Smooth muscle cell (in vitro differentiated cells): ENCODE measurements at regions not wholly inside any gene's neighbourhood (a gene's known extent, or its start where the extent isn't known, plus 50 kb on each side); places are given as distances from the start of the nearest gene placed in this dataset.

Source experiments
- DNase-seq: peaks from one replicate; lab custom pipeline; 2025; ENCODE audit not compliant: unreplicated experiment; lab: John Stamatoyannopoulos, UW
- H2AFZ ChIP-seq: fragments of 200-600 bp; sonication (generic); 2 replicates; pipeline ENCODE4 v1.6.0; 2016; ENCODE audit warnings: antibody characterized with exemption, low read depth, mild to moderate bottlenecking
- H3F3A ChIP-seq: fragments of 200-600 bp; sonication (generic); 2 replicates; pipeline ENCODE4 v1.6.0; 2017; ENCODE audit warnings: antibody characterized with exemption, low read depth
- H3K27ac ChIP-seq: fragments of 200-600 bp; sonication (generic); 2 replicates; pipeline ENCODE4 v1.5.1; 2016; ENCODE audit warnings: low read depth, mild to moderate bottlenecking
- H3K27me3 ChIP-seq: fragments of 200-600 bp; sonication (generic); 2 replicates; pipeline ENCODE4 v1.6.1; 2016; ENCODE audit warnings: low read depth, mild to moderate bottlenecking
- H3K36me3 ChIP-seq: fragments of 200-600 bp; sonication (generic); 2 replicates; pipeline ENCODE4 v1.5.1; 2016; ENCODE audit warnings: low read depth
- H3K4me1 ChIP-seq: fragments of 200-600 bp; sonication (generic); 2 replicates; pipeline ENCODE4 v1.5.1; 2016; ENCODE audit warnings: low read depth
- H3K4me2 ChIP-seq: fragments of 200-600 bp; sonication (generic); 2 replicates; pipeline ENCODE4 v1.6.0; 2016; ENCODE audit warnings: mild to moderate bottlenecking
- H3K4me3 ChIP-seq: fragments of 200-600 bp; sonication (generic); 2 replicates; pipeline ENCODE4 v1.5.1; 2016; ENCODE audit warnings: mild to moderate bottlenecking
- H3K79me2 ChIP-seq: fragments of 200-600 bp; sonication (generic); 2 replicates; pipeline ENCODE4 v1.6.0; 2016; ENCODE audit warnings: low read depth, mild to moderate bottlenecking
- H3K9ac ChIP-seq: fragments of 200-600 bp; sonication (generic); 2 replicates; pipeline ENCODE4 v1.6.0; 2016; ENCODE audit warnings: low read depth
- H3K9me3 ChIP-seq: fragments of 200-600 bp; sonication (generic); replicated peaks from 2 replicates; pipeline ENCODE4 v1.5.1; 2016; ENCODE audit warnings: low read depth
- H4K20me1 ChIP-seq: fragments of 200-600 bp; sonication (generic); 2 replicates; pipeline ENCODE4 v1.6.0; 2016; ENCODE audit warnings: low read depth
- WGBS: methylation state at CpG from one replicate; pipeline ENCODE4 v1.1.7; 2016; ENCODE audit warnings: low lambda C conversion rate; 5-methylcytosine and 5-hydroxymethylcytosine counted together
- TF ChIP-seq, protein P1 (sequence below): fragments of 200-600 bp; sonication (generic); IDR thresholded peaks from 2 replicates; pipeline ENCODE4 v1.5.1; 2017; ENCODE audit warnings: borderline replicate concordance, mild to moderate bottlenecking, antibody characterized with exemption; ENCODE audit not compliant: insufficient read depth, poor library complexity, severe bottlenecking

DNA sequence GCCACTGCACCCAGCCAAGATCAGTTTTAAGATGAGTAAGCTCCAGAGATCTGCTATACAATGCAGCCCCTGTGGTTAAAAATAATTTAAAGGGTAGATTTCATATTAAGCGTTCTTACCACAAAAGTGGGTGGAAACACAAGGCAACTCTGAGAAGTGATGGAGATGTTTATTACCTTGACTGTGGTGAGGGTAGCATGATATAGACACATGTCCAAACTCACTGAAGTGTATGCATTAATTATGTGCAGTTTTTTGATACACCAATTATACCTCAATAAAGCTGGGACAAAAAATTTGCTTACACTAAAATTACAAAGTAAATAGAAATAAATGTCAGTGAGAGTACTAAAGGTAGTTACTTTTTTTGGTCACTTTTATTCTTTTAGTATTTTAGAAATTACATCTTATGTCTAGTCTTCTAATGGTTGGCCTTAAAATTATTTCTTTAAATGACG is 696.5 kb downstream of the UQCRFS1 start:
- DNase-seq, result no peak
- no peak overlapping the region for H3K4me3 ChIP-seq
- H3K27me3 ChIP-seq, result no peaks in the 10 kb centered on the region
- H3K27ac ChIP-seq, result no peak overlapping the region
- H3K79me2 ChIP-seq, result no peaks in the 10 kb centered on the region
- H2AFZ ChIP-seq, result no peak overlapping the region
- H3K4me2 ChIP-seq, result no peak overlapping the region
- H3K9me3 ChIP-seq, result no peaks in the 10 kb centered on the region
- 94% methylated on average over 2 of the region's 2 CpGs for WGBS
- H3K36me3 ChIP-seq, result no peaks in the 10 kb centered on the region
- TF ChIP-seq, protein P1, sequence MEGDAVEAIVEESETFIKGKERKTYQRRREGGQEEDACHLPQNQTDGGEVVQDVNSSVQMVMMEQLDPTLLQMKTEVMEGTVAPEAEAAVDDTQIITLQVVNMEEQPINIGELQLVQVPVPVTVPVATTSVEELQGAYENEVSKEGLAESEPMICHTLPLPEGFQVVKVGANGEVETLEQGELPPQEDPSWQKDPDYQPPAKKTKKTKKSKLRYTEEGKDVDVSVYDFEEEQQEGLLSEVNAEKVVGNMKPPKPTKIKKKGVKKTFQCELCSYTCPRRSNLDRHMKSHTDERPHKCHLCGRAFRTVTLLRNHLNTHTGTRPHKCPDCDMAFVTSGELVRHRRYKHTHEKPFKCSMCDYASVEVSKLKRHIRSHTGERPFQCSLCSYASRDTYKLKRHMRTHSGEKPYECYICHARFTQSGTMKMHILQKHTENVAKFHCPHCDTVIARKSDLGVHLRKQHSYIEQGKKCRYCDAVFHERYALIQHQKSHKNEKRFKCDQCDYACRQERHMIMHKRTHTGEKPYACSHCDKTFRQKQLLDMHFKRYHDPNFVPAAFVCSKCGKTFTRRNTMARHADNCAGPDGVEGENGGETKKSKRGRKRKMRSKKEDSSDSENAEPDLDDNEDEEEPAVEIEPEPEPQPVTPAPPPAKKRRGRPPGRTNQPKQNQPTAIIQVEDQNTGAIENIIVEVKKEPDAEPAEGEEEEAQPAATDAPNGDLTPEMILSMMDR, result no peak
- H3F3A ChIP-seq, result no peaks in the 10 kb centered on the region
- no peak overlapping the region for H3K9ac ChIP-seq
- H4K20me1 ChIP-seq, result no peaks in the 10 kb centered on the region
- no peaks in the 10 kb centered on the region for H3K4me1 ChIP-seq

DNA sequence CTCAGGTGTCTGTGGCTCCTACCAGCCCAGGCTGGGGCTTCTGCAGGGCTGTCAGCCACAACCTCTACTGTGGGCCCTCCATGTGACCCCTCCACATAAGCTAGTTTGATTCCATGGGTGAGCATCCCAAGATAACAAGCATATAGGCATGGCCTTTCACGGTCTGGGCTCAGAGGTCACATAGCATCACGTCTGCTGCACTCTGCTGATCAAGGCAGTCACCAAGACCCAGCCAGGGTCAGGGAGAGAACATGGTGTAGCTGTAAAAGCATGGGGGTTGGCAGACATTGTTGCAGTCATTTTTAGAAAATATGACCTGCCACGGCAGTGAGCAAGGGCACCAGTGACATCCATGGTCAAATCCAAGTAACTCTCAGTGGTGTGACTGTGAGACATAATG is 698.8 kb downstream of the UQCRFS1 start:
- no peaks in the 10 kb centered on the region for H3F3A ChIP-seq
- H3K4me1 ChIP-seq, result no peaks in the 10 kb centered on the region
- 73% methylated on average over 3 of the region's 3 CpGs for WGBS
- no peaks in the 10 kb centered on the region for H3K36me3 ChIP-seq
- no peaks in the 10 kb centered on the region for H3K9me3 ChIP-seq
- H3K27me3 ChIP-seq, result no peaks in the 10 kb centered on the region
- DNase-seq, result no peak
- H4K20me1 ChIP-seq, result no peaks in the 10 kb centered on the region
- no peaks in the 10 kb centered on the region for H3K79me2 ChIP-seq
- H2AFZ ChIP-seq, result no peak overlapping the region
- H3K4me3 ChIP-seq, result no peak overlapping the region
- H3K4me2 ChIP-seq, result no peak overlapping the region
- TF ChIP-seq, protein P1, result no peak
- H3K9ac ChIP-seq, result no peak overlapping the region
- H3K27ac ChIP-seq, result no peak overlapping the region

DNA sequence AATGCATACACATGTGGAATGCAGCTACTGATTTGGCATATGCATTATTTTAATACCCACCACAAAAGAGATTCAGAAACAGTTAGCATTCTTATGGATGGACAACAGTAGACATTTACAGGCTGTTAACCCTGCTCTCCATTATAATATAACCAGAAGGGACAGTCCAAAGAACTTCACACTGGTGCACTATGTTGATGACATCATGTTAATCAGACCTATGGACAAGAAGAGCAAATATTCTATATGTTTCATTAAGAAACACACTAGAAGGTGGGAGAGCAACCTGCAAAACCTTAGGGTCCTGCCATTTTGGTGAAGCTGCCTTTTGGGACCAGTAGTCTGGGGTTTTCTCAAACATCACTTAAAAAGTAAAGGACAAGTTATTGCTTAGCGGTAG is 701.3 kb downstream of the UQCRFS1 start:
- no peak overlapping the region for H3K4me3 ChIP-seq
- H3K4me2 ChIP-seq, result no peak overlapping the region
- H3K4me1 ChIP-seq, result no peaks in the 10 kb centered on the region
- no peaks in the 10 kb centered on the region for H3F3A ChIP-seq
- H3K79me2 ChIP-seq, result no peaks in the 10 kb centered on the region
- no peak for DNase-seq
- H4K20me1 ChIP-seq, result no peaks in the 10 kb centered on the region
- TF ChIP-seq, protein P1, result no peak
- H3K9ac ChIP-seq, result no peak overlapping the region
- no peaks in the 10 kb centered on the region for H3K36me3 ChIP-seq
- no peak overlapping the region for H2AFZ ChIP-seq
- no peaks in the 10 kb centered on the region for H3K9me3 ChIP-seq
- WGBS, result 96% methylated on average over 1 of the region's 1 CpG
- H3K27ac ChIP-seq, result no peak overlapping the region
- no peaks in the 10 kb centered on the region for H3K27me3 ChIP-seq

DNA sequence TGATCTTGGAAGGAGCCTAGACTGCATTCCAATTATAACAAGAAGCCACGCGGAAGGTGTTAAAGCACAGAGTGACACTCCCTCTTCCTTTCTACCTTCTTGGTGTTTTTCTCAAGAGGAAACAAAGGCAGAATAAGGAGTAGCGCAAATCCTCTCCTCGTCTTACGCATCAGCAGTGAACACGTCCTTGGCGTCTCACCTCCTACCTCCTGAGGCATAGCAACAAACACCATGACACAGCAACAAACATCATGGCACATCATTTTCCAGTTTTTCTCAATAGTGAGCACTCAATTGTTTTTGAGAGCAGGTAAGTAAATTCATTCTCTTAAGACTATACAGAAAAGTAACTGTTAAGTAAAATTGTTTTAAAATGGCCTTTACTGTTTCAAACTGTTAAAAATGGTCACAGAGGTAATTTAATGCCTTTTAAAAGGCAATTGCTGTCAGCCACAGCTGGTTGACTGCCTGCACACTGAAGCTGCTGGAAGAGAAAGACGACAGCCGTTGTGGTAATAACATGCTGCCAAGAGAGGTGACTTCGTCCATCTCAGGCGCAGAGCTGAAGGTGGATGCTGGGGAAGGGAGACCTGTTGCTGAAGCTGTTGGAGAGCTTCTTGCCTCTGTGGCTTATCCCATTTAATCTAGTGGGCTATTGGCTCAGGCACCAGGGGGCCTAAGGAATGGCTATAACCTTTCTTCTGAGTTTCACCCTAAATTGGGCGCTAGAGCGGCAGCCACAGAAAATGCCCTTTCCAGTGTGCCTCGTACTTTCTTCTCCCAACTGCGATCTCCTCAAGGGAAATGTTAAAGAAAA is 703.7 kb downstream of the UQCRFS1 start:
- no peak for DNase-seq
- no peak overlapping the region for H2AFZ ChIP-seq
- TF ChIP-seq, protein P1, result no peak
- H3K4me3 ChIP-seq, result no peak overlapping the region
- no peaks in the 10 kb centered on the region for H3K4me1 ChIP-seq
- no peaks in the 10 kb centered on the region for H3K36me3 ChIP-seq
- 88% methylated on average over 15 of the region's 15 CpGs for WGBS
- no peak overlapping the region for H3K9ac ChIP-seq
- no peaks in the 10 kb centered on the region for H3K9me3 ChIP-seq
- H3K27ac ChIP-seq, result no peak overlapping the region
- H3K27me3 ChIP-seq, result no peaks in the 10 kb centered on the region
- no peaks in the 10 kb centered on the region for H4K20me1 ChIP-seq
- no peaks in the 10 kb centered on the region for H3K79me2 ChIP-seq
- no peak overlapping the region for H3K4me2 ChIP-seq
- H3F3A ChIP-seq, result no peaks in the 10 kb centered on the region
